ENCODE measurements at regions not wholly inside any gene's neighbourhood (a gene's known extent, or its start where the extent isn't known, plus 50 kb on each side); places are given as distances from the start of the nearest gene placed in this dataset.

GRCh38 chr16:13606804-13607203 lies 313.1 kb upstream of the ERCC4 start (continued):
- no peak for TF ChIP-seq MXI1 (IDR thresholded peaks at IDR 0.05; ENCODE audit: low read depth, low read length)
- no peak for TF ChIP-seq REST (IDR thresholded peaks at IDR 0.05; ENCODE audit: low read depth, low read length)
- no peak for TF ChIP-seq ELF1 (IDR thresholded peaks at IDR 0.05)

GRCh38 chr16:13607289-13607688 lies 312.7 kb upstream of the ERCC4 start:
- Histone ChIP-seq H3F3A (replicated peaks; ENCODE audit: insufficient read depth) (no peaks in the 10 kb centered on the region), H3K79me2 (ENCODE audit: insufficient read depth) (no peaks in the 10 kb centered on the region), H3K9me2 (no peaks in the 10 kb centered on the region), H3K27me3 (ENCODE audit: insufficient read depth) (no peaks in the 10 kb centered on the region), H3K4me2 (no peak overlapping the region), H3K4me1 (ENCODE audit: control insufficient read depth in 1 of 2, insufficient read depth in 2 of 2, low read depth in 1 of 2, low read length in 1 of 2) (no peaks in the 10 kb centered on the region), H3K27ac (ENCODE audit: low read depth in 2 of 2, low read length in 1 of 2) (no peak overlapping the region), H2AFZ (ENCODE audit: low read depth) (no peak overlapping the region), H3K9ac (no peak overlapping the region), H4K20me1 (ENCODE audit: insufficient read depth) (no peaks in the 10 kb centered on the region), H3K4me3 (ENCODE audit: low read depth in 2 of 2, low read length in 1 of 2) (no peak overlapping the region), H3K36me3 (replicated peaks in 1 of 2; ENCODE audit: control insufficient read depth in 1 of 2, insufficient read depth in 2 of 2, low read length in 1 of 2) (no peaks in the 10 kb centered on the region), H3K9me3 (no peaks in the 10 kb centered on the region)
- no peak for TF ChIP-seq FOXM1 (IDR thresholded peaks at IDR 0.05; ENCODE audit: low read depth)
- TF ChIP-seq YY1 (IDR thresholded peaks at IDR 0.05; ENCODE audit: low read depth), result no peak
- no peak for TF ChIP-seq RXRA (IDR thresholded peaks at IDR 0.05; ENCODE audit: borderline replicate concordance, low read depth)
- TF ChIP-seq PBX3 (IDR thresholded peaks at IDR 0.05), result no peak
- no peak for TF ChIP-seq EP300 (IDR thresholded peaks at IDR 0.05; ENCODE audit: borderline replicate concordance in 1 of 2, low read depth in 1 of 2, low read length in 1 of 2)
- no peak for TF ChIP-seq CTCF (IDR thresholded peaks at IDR 0.05)
- no peak for TF ChIP-seq GATA2 (CRISPR knock-in tag; IDR thresholded peaks at IDR 0.05)
- no peak for TF ChIP-seq FOSL2 (IDR thresholded peaks at IDR 0.05; ENCODE audit: borderline replicate concordance, low read depth)
- 59% methylated on average over 17 of the region's 17 CpGs for WGBS (ENCODE audit: low lambda C conversion rate)
- no peak for DNase-seq
- ChIA-PET CTCF (no interaction called here), POLR2A (no interaction called here)

All from SK-N-SH (cell line).